ENCODE measurements at regions not wholly inside any gene's neighbourhood (a gene's known extent, or its start where the extent isn't known, plus 50 kb on each side); places are given as distances from the start of the nearest gene placed in this dataset.

- DNase-seq (ENCODE audit: low spot score in 2 of 2) = no peak
- H3K4me1 ChIP-seq = no peaks in the 10 kb centered on the region
- H3K27ac ChIP-seq = no peak overlapping the region
- no peaks in the 10 kb centered on the region for H3K36me3 ChIP-seq
- H3K4me3 ChIP-seq = no peak overlapping the region
- H3K9me3 ChIP-seq = peaks cover 0 to 8% (median 0%) of the 10 kb centered on the region in 4 donors
- 90 to 94% methylated on average over 2 of the region's 2 CpGs for WGBS, 2 donors
- no peaks in the 10 kb centered on the region for H3K27me3 ChIP-seq
- no peak for TF ChIP-seq EP300 (IDR thresholded peaks at IDR 0.05)
- TF ChIP-seq, protein P1, sequence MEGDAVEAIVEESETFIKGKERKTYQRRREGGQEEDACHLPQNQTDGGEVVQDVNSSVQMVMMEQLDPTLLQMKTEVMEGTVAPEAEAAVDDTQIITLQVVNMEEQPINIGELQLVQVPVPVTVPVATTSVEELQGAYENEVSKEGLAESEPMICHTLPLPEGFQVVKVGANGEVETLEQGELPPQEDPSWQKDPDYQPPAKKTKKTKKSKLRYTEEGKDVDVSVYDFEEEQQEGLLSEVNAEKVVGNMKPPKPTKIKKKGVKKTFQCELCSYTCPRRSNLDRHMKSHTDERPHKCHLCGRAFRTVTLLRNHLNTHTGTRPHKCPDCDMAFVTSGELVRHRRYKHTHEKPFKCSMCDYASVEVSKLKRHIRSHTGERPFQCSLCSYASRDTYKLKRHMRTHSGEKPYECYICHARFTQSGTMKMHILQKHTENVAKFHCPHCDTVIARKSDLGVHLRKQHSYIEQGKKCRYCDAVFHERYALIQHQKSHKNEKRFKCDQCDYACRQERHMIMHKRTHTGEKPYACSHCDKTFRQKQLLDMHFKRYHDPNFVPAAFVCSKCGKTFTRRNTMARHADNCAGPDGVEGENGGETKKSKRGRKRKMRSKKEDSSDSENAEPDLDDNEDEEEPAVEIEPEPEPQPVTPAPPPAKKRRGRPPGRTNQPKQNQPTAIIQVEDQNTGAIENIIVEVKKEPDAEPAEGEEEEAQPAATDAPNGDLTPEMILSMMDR (IDR thresholded peaks at IDR 0.05) = no peak
- TF ChIP-seq POLR2A (IDR thresholded peaks at IDR 0.05) = no peak
Observed at GRCh38 chr5:112087222-112087621, 330.2 kb upstream of the NREP start.

GRCh38 chr5:112086740-112087139, 329.7 kb upstream of the NREP start:
- DNase-seq (ENCODE audit: low spot score in 2 of 2) = no peak
- no peak for TF ChIP-seq POLR2A (IDR thresholded peaks at IDR 0.05)
- TF ChIP-seq EP300 (IDR thresholded peaks at IDR 0.05) = no peak
- TF ChIP-seq, protein P1 (IDR thresholded peaks at IDR 0.05) = no peak
- WGBS, 2 donors = 85 to 92% methylated on average over 1 of the region's 1 CpG
- no peak overlapping the region for H3K4me3 ChIP-seq
- no peak overlapping the region for H3K27ac ChIP-seq
- H3K36me3 ChIP-seq = no peaks in the 10 kb centered on the region
- peaks cover 0 to 8% (median 0%) of the 10 kb centered on the region in 4 donors for H3K9me3 ChIP-seq
- H3K27me3 ChIP-seq = no peaks in the 10 kb centered on the region
- H3K4me1 ChIP-seq = no peaks in the 10 kb centered on the region

DNA sequence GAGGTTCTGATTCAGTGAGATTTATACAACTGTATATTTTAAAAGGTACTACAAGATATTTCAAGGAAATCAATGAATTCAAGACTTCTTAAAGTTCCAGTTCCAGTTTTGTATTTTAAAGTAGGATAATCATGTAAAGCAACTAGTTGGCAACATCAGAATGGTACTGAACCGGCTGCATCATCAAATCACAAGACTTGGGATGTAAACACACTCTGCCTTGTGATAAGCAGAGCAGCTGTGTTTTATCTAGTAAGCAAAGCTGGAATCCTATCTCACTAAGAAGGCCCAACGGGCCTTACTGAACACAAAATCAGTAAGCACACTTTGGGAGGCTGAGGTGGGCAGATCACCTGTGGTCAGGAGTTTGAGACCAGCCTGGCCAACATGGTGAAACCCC, 327.2 kb upstream of the NREP start:
- Histone ChIP-seq H3K27me3 (no peaks in the 10 kb centered on the region), H3K9me3 (peaks cover 0 to 5% (median 0%) of the 10 kb centered on the region in 4 donors)
- 65 to 73% methylated on average over 2 of the region's 2 CpGs for WGBS, 2 donors

DNA sequence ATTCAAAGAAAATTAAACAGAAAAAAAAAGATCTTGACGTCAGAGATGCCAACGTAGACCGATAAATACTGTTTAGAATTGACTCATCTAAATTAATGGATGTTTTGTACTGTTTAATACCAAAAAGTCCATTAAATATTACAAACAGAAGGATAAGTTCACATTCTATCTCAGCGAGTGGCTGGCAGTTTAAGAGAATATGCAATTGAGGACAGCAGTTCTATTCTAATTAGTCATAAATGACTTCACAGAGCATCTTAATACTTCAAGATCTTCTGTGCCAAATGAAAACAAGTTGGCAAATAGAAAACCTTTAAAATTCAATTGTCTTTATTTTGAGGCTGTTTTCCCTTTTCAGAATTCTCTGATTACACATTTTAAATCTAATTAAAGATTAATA, 326.6 kb upstream of the NREP start:
- TF ChIP-seq, protein P1 (IDR thresholded peaks at IDR 0.05) = no peak
- TF ChIP-seq EP300 (IDR thresholded peaks at IDR 0.05) (no peak), POLR2A (IDR thresholded peaks at IDR 0.05) (no peak)
- no peak overlapping the region for H3K27ac ChIP-seq
- peaks cover 0 to 5% (median 0%) of the 10 kb centered on the region in 4 donors for H3K9me3 ChIP-seq
- H3K36me3 ChIP-seq = no peaks in the 10 kb centered on the region
- no peak overlapping the region for H3K4me3 ChIP-seq
- WGBS, 2 donors = 58 to 65% methylated on average over 4 of the region's 4 CpGs
- no peaks in the 10 kb centered on the region for H3K27me3 ChIP-seq
- H3K4me1 ChIP-seq = no peaks in the 10 kb centered on the region
- no peak for DNase-seq (ENCODE audit: low spot score in 2 of 2)

More for the DNA sequence above, 327.2 kb upstream of the NREP start:
- no peak for DNase-seq (ENCODE audit: low spot score in 2 of 2)
- TF ChIP-seq POLR2A (IDR thresholded peaks at IDR 0.05) = no peak
- Histone ChIP-seq H3K4me3 (no peak overlapping the region), H3K36me3 (no peaks in the 10 kb centered on the region), H3K4me1 (no peaks in the 10 kb centered on the region), H3K27ac (no peak overlapping the region)

GRCh38 chr5:112077180-112077579, 320.2 kb upstream of the NREP start:
- no peak for DNase-seq (ENCODE audit: low spot score in 2 of 2)
- no peaks in the 10 kb centered on the region for H3K27me3 ChIP-seq
- WGBS, 2 donors = 93 to 98% methylated on average over 1 of the region's 1 CpG
- no peaks in the 10 kb centered on the region for H3K36me3 ChIP-seq
- no peak overlapping the region for H3K27ac ChIP-seq
- no peak overlapping the region for H3K4me3 ChIP-seq
- no peaks in the 10 kb centered on the region for H3K4me1 ChIP-seq
- no peak for TF ChIP-seq EP300 (IDR thresholded peaks at IDR 0.05)
- TF ChIP-seq, protein P1 (IDR thresholded peaks at IDR 0.05) = no peak
- no peak for TF ChIP-seq POLR2A (IDR thresholded peaks at IDR 0.05)
- no peaks in the 10 kb centered on the region for H3K9me3 ChIP-seq

GRCh38 chr5:112070022-112070421, 313.0 kb upstream of the NREP start:
- H3K36me3 ChIP-seq = no peaks in the 10 kb centered on the region
- WGBS, 2 donors = 74 to 79% methylated on average over 1 of the region's 1 CpG
- H3K27ac ChIP-seq = no peak overlapping the region
- TF ChIP-seq POLR2A (IDR thresholded peaks at IDR 0.05) = no peak
- TF ChIP-seq, protein P1 (IDR thresholded peaks at IDR 0.05) = no peak
- TF ChIP-seq EP300 (IDR thresholded peaks at IDR 0.05) = no peak
- no peak overlapping the region for H3K4me3 ChIP-seq
- H3K27me3 ChIP-seq = no peaks in the 10 kb centered on the region
- no peaks in the 10 kb centered on the region for H3K9me3 ChIP-seq
- no peak for DNase-seq (ENCODE audit: low spot score in 2 of 2)
- no peaks in the 10 kb centered on the region for H3K4me1 ChIP-seq
